ENCODE measurements at regions not wholly inside any gene's neighbourhood (a gene's known extent, or its start where the extent isn't known, plus 50 kb on each side); places are given as distances from the start of the nearest gene placed in this dataset.

- H3K27ac ChIP-seq = no peak overlapping the region
- no peaks in the 10 kb centered on the region for H3K27me3 ChIP-seq
- 64 to 67% methylated on average over 4 of the region's 4 CpGs for WGBS, 2 donors
- H3K4me3 ChIP-seq = no peak overlapping the region
- H3K36me3 ChIP-seq = no peaks in the 10 kb centered on the region
- no peaks in the 10 kb centered on the region for H3K4me1 ChIP-seq
- intact Hi-C loops (cut with DNase I) = no loop called here
- TF ChIP-seq POLR2A (IDR thresholded peaks at IDR 0.05) = no peak
- no peak for TF ChIP-seq EP300 (IDR thresholded peaks at IDR 0.05)
- TF ChIP-seq CTCF (IDR thresholded peaks at IDR 0.05) = no peak
- no peak for TF ChIP-seq POLR2AphosphoS5 (IDR thresholded peaks at IDR 0.05)
- DNase-seq = no peak
- peaks cover 0 to 4% (median 2%) of the 10 kb centered on the region in 4 donors for H3K9me3 ChIP-seq
These were observed 307.8 kb downstream of the GPAM start for GRCh38 chr10:111875725-111876124.

GRCh38 chr10:111877258-111877657, 306.3 kb downstream of the GPAM start:
- no peak for TF ChIP-seq POLR2A (IDR thresholded peaks at IDR 0.05)
- no peak for TF ChIP-seq CTCF (IDR thresholded peaks at IDR 0.05)
- no peak for TF ChIP-seq EP300 (IDR thresholded peaks at IDR 0.05)
- no peak for TF ChIP-seq POLR2AphosphoS5 (IDR thresholded peaks at IDR 0.05)
- Histone ChIP-seq H3K9me3 (peaks cover 0 to 4% (median 2%) of the 10 kb centered on the region in 4 donors), H3K36me3 (no peaks in the 10 kb centered on the region), H3K27me3 (no peaks in the 10 kb centered on the region), H3K27ac (no peak overlapping the region), H3K4me1 (no peaks in the 10 kb centered on the region), H3K4me3 (no peak overlapping the region)
- no peak for DNase-seq
- intact Hi-C loops (cut with DNase I) = no loop called here
- 38 to 48% methylated on average over 3 of the region's 3 CpGs for WGBS, 2 donors

- Histone ChIP-seq H3K27me3 (no peaks in the 10 kb centered on the region), H3K4me1 (no peaks in the 10 kb centered on the region), H3K4me3 (no peak overlapping the region), H3K9me3 (peaks cover 0 to 4% (median 2%) of the 10 kb centered on the region in 4 donors), H3K36me3 (no peaks in the 10 kb centered on the region), H3K27ac (no peak overlapping the region)
- TF ChIP-seq CTCF (IDR thresholded peaks at IDR 0.05) = no peak
- no peak for TF ChIP-seq EP300 (IDR thresholded peaks at IDR 0.05)
- TF ChIP-seq POLR2A (IDR thresholded peaks at IDR 0.05) = no peak
- TF ChIP-seq POLR2AphosphoS5 (IDR thresholded peaks at IDR 0.05) = no peak
- DNase-seq = no peak
- intact Hi-C loops (cut with DNase I) = no loop called here
- WGBS, 2 donors = 60 to 86% methylated on average over 2 of the region's 2 CpGs
These were observed 303.6 kb downstream of the GPAM start for GRCh38 chr10:111879969-111880368.

- intact Hi-C loops (cut with DNase I) = no loop called here
- Histone ChIP-seq H3K27me3 (no peaks in the 10 kb centered on the region), H3K36me3 (no peaks in the 10 kb centered on the region), H3K9me3 (peaks cover 0 to 2% (median 0%) of the 10 kb centered on the region in 4 donors), H3K4me3 (no peak overlapping the region), H3K4me1 (no peaks in the 10 kb centered on the region), H3K27ac (no peak overlapping the region)
- WGBS, 2 donors = 53 to 62% methylated on average over 1 of the region's 1 CpG
- no peak for TF ChIP-seq CTCF (IDR thresholded peaks at IDR 0.05)
- TF ChIP-seq POLR2AphosphoS5 (IDR thresholded peaks at IDR 0.05) = no peak
- no peak for TF ChIP-seq EP300 (IDR thresholded peaks at IDR 0.05)
- TF ChIP-seq POLR2A (IDR thresholded peaks at IDR 0.05) = no peak
- no peak for DNase-seq
These were observed 298.5 kb downstream of the GPAM start for GRCh38 chr10:111885046-111885445.

GRCh38 chr10:111885919-111886318, 297.6 kb downstream of the GPAM start:
- 86% methylated on average over 6 of the region's 6 CpGs for WGBS, 2 donors
- intact Hi-C loops (cut with DNase I) = no loop called here

More at GRCh38 chr10:111885919-111886318, 297.6 kb downstream of the GPAM start:
- Histone ChIP-seq H3K27me3 (no peaks in the 10 kb centered on the region), H3K4me1 (no peaks in the 10 kb centered on the region), H3K36me3 (no peaks in the 10 kb centered on the region), H3K27ac (no peak overlapping the region), H3K4me3 (no peak overlapping the region), H3K9me3 (peaks cover 0 to 2% (median 0%) of the 10 kb centered on the region in 4 donors)
- TF ChIP-seq POLR2A (IDR thresholded peaks at IDR 0.05) = no peak
- no peak for TF ChIP-seq EP300 (IDR thresholded peaks at IDR 0.05)
- no peak for TF ChIP-seq CTCF (IDR thresholded peaks at IDR 0.05)
- no peak for TF ChIP-seq POLR2AphosphoS5 (IDR thresholded peaks at IDR 0.05)
- DNase-seq = no peak

Measured in sigmoid colon (tissue), 6 donors.